Body of pancreas (tissue), 4 donors: ENCODE measurements at regions not wholly inside any gene's neighbourhood (a gene's known extent, or its start where the extent isn't known, plus 50 kb on each side); places are given as distances from the start of the nearest gene placed in this dataset.

Experiments
- CTCF ChIP-seq, 7 experiments: fragments of 450-650 bp in 4 of 7; fragments of 200-600 bp in 3 of 7; sonication (generic) in 3 of 7; IDR thresholded peaks; one replicate each; pipeline ENCODE4 v1.5.1; 2016 to 2019; ENCODE audit warnings: antibody characterized with exemption in 7 of 7
- POLR2A ChIP-seq, 3 donors: fragments of 450-650 bp; IDR thresholded peaks; one replicate each; pipeline ENCODE4 v1.6.1; 2016; ENCODE audit warnings: antibody characterized with exemption in 3 of 3, mild to moderate bottlenecking in 2 of 3

GRCh38 chr14:53375599-53375998, 222.5 kb upstream of the DDHD1 start:
- TF ChIP-seq CTCF (IDR thresholded peaks at IDR 0.05): no peak
- no peak for TF ChIP-seq POLR2A (IDR thresholded peaks at IDR 0.05)
